ENCODE measurements at regions not wholly inside any gene's neighbourhood (a gene's known extent, or its start where the extent isn't known, plus 50 kb on each side); places are given as distances from the start of the nearest gene placed in this dataset.

DNA sequence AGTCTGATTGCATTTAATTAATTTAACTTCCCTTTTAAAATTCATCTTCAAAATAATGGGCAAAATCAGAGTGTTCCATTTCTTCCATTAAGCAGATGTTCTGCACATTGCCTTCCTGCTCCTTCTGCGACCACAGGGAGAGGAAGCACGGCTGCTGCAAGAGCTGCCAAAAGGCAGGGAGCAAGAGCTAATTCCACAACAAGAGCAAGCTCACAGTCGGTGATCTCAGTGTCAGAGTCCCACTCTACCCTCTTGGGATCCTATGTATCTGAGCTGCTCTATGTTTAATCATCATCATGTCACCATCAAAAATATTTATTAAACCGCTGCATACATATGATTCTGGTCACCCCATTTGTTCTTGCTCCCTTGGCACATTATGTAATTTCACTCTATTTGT, 255.3 kb upstream of the CAMK1G start:
- no peaks in the 10 kb centered on the region for H3K9me3 ChIP-seq (replicated peaks in 1 of 2; ENCODE audit: control insufficient read depth in 1 of 2, insufficient read depth in 1 of 2, low read length in 2 of 2)
- no peaks in the 10 kb centered on the region for H3K4me1 ChIP-seq (ENCODE audit: control insufficient read depth in 1 of 2, insufficient read depth in 2 of 2, low read length in 2 of 2)
- H3K4me3 ChIP-seq (replicated peaks in 1 of 3; ENCODE audit: low read depth in 2 of 3, low read length in 3 of 3), result no peak overlapping the region
- Mint-ChIP-seq H3K9me3 (peaks cover 0 to 3% (median 0%) of the 10 kb centered on the region in 7 donors), H3K36me3 (no peaks in the 10 kb centered on the region), H3K4me1 (no peaks in the 10 kb centered on the region), H3K27me3 (ENCODE audit: low read depth in 3 of 3) (peaks cover 3 to 5% (median 3%) of the 10 kb centered on the region in 3 donors), H3K27ac (no peak overlapping the region), H3K4me3 (no peak overlapping the region)
- H4K20me1 ChIP-seq (ENCODE audit: insufficient read depth, low read length), result no peaks in the 10 kb centered on the region
- no peaks in the 10 kb centered on the region for H3K79me2 ChIP-seq (ENCODE audit: insufficient read depth, low read length)
- 0% methylated on average over 3 of the region's 4 CpGs for WGBS (ENCODE audit: insufficient coverage)
- H2AFZ ChIP-seq (ENCODE audit: insufficient read depth, low read depth, low read length, poor library complexity, severe bottlenecking), result no peak overlapping the region
- no peak for DNase-seq
- no peaks in the 10 kb centered on the region for H3K36me3 ChIP-seq (replicated peaks in 1 of 2; ENCODE audit: control insufficient read depth in 1 of 2, insufficient read depth in 2 of 2, low read length in 2 of 2)
- no peak overlapping the region for H3K4me2 ChIP-seq (replicated peaks; ENCODE audit: extremely low read depth, low read length, poor library complexity, severe bottlenecking)
- no peak overlapping the region for H3K27ac ChIP-seq (ENCODE audit: low read depth in 1 of 2, low read length in 2 of 2)
- intact Hi-C loops (cut with micrococcal nuclease), result loop anchor here in 1 of 2 donors (10.0 kb wide), 1 partner anchor 323 kb away; no protein-coding TSS in a partner anchor
- H3K27me3 ChIP-seq (ENCODE audit: control insufficient read depth in 2 of 2, insufficient read depth in 2 of 2, low read length in 2 of 2), result no peaks in the 10 kb centered on the region
- no peak overlapping the region for H3K9ac ChIP-seq (ENCODE audit: insufficient read depth, low read length, poor library complexity, severe bottlenecking)
- TF ChIP-seq, protein P1, sequence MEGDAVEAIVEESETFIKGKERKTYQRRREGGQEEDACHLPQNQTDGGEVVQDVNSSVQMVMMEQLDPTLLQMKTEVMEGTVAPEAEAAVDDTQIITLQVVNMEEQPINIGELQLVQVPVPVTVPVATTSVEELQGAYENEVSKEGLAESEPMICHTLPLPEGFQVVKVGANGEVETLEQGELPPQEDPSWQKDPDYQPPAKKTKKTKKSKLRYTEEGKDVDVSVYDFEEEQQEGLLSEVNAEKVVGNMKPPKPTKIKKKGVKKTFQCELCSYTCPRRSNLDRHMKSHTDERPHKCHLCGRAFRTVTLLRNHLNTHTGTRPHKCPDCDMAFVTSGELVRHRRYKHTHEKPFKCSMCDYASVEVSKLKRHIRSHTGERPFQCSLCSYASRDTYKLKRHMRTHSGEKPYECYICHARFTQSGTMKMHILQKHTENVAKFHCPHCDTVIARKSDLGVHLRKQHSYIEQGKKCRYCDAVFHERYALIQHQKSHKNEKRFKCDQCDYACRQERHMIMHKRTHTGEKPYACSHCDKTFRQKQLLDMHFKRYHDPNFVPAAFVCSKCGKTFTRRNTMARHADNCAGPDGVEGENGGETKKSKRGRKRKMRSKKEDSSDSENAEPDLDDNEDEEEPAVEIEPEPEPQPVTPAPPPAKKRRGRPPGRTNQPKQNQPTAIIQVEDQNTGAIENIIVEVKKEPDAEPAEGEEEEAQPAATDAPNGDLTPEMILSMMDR (IDR thresholded peaks at IDR 0.05), result no peak

DNA sequence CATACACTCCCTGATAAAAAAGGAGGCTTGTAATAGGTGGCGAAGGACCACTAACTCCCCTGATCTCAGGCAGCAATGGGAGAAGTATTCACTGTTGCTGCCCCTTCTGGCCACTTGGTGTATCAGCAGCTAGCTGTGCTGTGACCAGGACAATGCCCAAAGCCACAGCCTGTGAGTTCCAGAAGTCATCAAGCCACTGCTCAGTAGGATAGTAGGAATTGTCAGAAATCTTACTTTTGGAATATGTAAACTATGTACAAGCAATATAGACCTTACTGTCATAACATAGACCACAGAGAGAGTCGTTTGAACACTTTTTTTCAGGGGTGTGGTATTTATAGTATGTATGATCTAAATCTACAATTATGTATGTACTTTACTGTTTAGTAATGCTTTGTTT, 248.3 kb upstream of the CAMK1G start:
- TF ChIP-seq, protein P1 (IDR thresholded peaks at IDR 0.05), result peak; percentile 88
- intact Hi-C loops (cut with micrococcal nuclease), result no loop called here
- Mint-ChIP-seq H3K4me1 (no peaks in the 10 kb centered on the region), H3K27ac (no peak overlapping the region), H3K4me3 (no peak overlapping the region), H3K9me3 (no peaks in the 10 kb centered on the region), H3K27me3 (ENCODE audit: low read depth in 3 of 3) (peaks cover 0 to 4% (median 2%) of the 10 kb centered on the region in 3 donors), H3K36me3 (no peaks in the 10 kb centered on the region)
- Histone ChIP-seq H3K4me2 (replicated peaks; ENCODE audit: extremely low read depth, low read length, poor library complexity, severe bottlenecking) (no peak overlapping the region), H3K79me2 (ENCODE audit: insufficient read depth, low read length) (no peaks in the 10 kb centered on the region), H3K36me3 (replicated peaks in 1 of 2; ENCODE audit: control insufficient read depth in 1 of 2, insufficient read depth in 2 of 2, low read length in 2 of 2) (no peaks in the 10 kb centered on the region), H3K4me3 (replicated peaks in 1 of 3; ENCODE audit: low read depth in 2 of 3, low read length in 3 of 3) (no peak overlapping the region), H2AFZ (ENCODE audit: insufficient read depth, low read depth, low read length, poor library complexity, severe bottlenecking) (no peak overlapping the region), H3K27me3 (ENCODE audit: control insufficient read depth in 2 of 2, insufficient read depth in 2 of 2, low read length in 2 of 2) (peaks cover 0 to 4% of the 10 kb centered on the region in 2 donors), H3K9ac (ENCODE audit: insufficient read depth, low read length, poor library complexity, severe bottlenecking) (no peak overlapping the region), H3K4me1 (ENCODE audit: control insufficient read depth in 1 of 2, insufficient read depth in 2 of 2, low read length in 2 of 2) (no peaks in the 10 kb centered on the region), H3K9me3 (replicated peaks in 1 of 2; ENCODE audit: control insufficient read depth in 1 of 2, insufficient read depth in 1 of 2, low read length in 2 of 2) (no peaks in the 10 kb centered on the region), H4K20me1 (ENCODE audit: insufficient read depth, low read length) (no peaks in the 10 kb centered on the region), H3K27ac (ENCODE audit: low read depth in 1 of 2, low read length in 2 of 2) (no peak overlapping the region)
- 83% methylated on average over 1 of the region's 2 CpGs for WGBS (ENCODE audit: insufficient coverage)
- DNase-seq, result peak; percentile 1 to 33 (median 16)
